ENCODE measurements at regions not wholly inside any gene's neighbourhood (a gene's known extent, or its start where the extent isn't known, plus 50 kb on each side); places are given as distances from the start of the nearest gene placed in this dataset.

- TF ChIP-seq CTCF (conservative IDR thresholded peaks at IDR 0.05) (no peak), ZFX (IDR thresholded peaks at IDR 0.05) (no peak)
Measured at GRCh38 chr18:25704494-25704893, 352.5 kb upstream of the ZNF521 start.
